Suppressor macrophage (primary cell): ENCODE measurements at regions not wholly inside any gene's neighbourhood (a gene's known extent, or its start where the extent isn't known, plus 50 kb on each side); places are given as distances from the start of the nearest gene placed in this dataset.
A peak's percentile ranks its signal among the peaks of the same experiment; 100 is the strongest.

ENCODE experiments used
- DNase-seq, 4 experiments: peaks; one replicate each; pipeline ENCODE4 v3.0.0-alpha.2; 2020 to 2022

DNA sequence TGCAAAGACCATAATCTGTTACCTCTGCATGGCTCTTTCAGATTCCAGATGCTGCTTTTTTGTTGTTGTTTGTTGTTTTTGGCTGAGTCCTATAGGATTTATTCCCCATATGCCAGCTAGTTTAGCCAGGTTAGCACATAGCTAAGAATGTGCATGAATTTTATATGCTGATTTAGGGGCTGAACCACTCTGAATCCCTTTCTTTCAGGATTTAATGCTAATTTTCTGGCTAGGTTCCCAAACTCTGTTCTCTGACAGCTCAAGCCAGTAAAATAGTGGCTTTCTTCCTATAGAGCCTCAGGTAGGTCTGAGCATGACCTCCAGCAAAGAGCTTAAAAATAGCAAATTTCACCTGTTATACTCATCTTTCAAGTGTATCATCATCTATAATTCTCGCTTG lies 521.4 kb downstream of the CAAP1 start:
- no peak for DNase-seq

GRCh38 chr9:26369093-26369492 lies 523.5 kb downstream of the CAAP1 start:
- no peak for DNase-seq

GRCh38 chr9:26368241-26368640 lies 524.4 kb downstream of the CAAP1 start:
- DNase-seq = no peak

DNA sequence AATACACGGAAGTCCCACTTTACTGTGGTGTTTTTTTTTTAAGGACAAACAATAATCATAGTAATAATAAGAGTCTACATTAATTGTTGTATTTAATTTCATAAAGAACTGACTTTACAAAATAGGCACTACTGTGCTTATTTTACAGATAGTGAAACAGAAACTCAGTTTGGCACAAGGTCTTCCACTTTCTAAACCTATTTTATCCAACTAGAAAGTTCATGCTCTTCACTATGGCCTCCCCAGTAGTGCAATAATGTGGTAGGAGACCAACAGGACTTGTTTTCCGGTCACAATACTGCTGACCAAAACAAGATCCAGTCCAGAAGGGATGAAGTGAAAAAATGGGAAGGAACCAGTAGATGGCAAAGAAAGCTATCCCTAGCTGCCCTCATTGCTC lies 531.6 kb downstream of the CAAP1 start:
- DNase-seq = no peak

- no peak for DNase-seq
These were observed 533.8 kb downstream of the CAAP1 start for GRCh38 chr9:26358836-26359235.

DNA sequence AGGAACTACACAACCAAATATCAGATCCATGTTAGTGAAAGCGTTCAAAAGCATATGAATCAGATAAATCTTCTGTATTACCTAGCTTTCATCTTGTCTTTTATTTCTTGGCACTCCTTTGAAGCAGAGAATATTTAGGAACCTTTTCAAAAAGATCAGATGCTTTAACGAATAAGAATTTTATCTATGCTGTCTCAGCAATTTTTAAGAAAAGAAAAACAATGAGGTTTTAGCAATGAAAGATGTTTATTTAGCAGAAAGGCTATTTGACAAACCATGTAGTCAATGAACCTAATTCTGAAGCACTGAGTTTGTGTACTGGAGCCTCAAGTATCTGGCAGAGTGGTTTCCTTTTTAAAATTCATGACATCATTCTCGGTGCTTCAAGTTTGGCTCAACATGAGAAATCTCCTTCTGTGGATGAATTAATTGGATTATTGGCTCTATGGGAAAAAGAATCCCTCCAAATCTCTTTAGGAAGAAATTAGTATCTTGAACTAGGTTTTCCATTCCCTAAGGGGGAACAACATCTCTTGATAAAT lies 534.7 kb downstream of the CAAP1 start:
- no peak for DNase-seq

DNA sequence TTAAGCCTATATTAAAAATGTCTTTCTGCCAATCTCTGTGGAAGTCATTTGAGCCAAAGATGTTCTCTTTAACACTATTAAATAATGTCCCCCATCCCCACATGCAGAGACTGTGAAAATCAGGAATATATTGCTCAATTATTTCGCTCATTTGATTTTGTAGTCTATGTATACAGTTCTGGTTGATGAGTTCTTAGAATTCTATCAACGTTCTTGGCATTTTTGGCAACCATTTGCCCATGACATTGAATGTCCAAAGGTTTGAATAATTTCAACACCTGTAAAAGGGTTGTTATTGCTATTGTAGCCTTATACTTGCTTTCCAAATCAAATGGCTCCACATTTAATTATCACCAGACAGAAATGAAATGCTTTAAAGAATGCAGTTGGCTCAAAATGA lies 536.1 kb downstream of the CAAP1 start:
- DNase-seq = no peak

GRCh38 chr9:26346942-26347477 lies 545.6 kb downstream of the CAAP1 start:
- DNase-seq = no peak

DNA sequence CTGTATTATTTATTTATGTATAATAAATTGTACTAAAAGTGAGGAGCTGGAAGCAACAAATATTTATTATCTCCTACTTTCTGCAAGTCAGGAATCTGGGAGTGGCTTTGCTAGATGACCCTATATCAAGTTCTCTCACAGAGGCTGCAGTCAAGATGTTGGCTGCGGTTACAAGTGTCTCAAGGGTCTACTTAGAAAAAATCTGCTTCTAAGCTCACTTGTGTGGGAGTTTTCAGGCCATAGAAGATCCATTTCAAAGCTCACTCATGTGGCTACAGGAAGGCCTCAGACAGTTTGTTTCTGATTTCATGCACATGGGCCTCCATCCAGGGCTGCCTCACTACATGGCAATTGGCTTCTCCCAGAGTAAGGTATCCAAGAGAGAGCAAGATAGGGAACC lies 551.1 kb downstream of the CAAP1 start:
- DNase-seq = no peak

DNA sequence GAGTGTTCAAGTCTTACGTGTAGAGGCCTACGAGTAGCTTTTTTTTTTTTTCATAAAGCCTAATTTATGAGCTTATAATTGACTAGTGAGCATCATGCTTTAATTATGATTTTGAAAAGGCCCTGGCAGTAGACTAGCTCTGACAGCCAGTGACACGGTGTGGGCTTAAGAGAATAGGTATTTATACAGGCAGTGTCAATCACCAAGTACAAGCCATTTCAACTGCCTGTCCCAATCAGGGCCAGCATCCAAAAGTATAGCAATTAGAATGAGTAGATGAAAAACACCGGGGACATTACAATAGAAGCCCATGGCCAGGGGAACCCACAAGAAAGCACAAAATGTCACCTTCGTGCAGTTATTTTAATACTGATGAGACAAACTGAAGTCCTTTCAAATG lies 552.8 kb downstream of the CAAP1 start:
- DNase-seq = no peak

DNA sequence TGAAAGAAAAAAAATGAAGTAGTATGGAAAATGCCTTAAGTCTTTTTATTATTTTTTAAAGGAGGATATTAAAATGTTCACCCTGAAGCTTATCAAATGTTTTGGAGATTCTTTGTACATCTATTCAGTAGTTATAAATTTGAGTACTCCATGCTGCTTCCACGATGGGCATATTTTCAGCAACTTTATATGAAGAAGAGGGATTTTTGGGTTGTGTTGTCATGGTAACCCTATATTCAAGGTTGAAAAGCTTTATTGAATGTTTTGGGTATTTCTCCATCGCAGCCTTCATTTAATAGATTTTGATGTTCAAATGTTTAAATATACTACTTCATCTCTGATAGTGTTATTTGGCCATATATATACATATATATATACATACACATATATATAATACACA lies 557.5 kb downstream of the CAAP1 start:
- no peak for DNase-seq

GRCh38 chr9:26334706-26335105 lies 557.9 kb downstream of the CAAP1 start:
- no peak for DNase-seq

GRCh38 chr9:26331223-26331622 lies 561.4 kb downstream of the CAAP1 start:
- no peak for DNase-seq

GRCh38 chr9:26329974-26330373 lies 562.6 kb downstream of the CAAP1 start:
- no peak for DNase-seq

DNA sequence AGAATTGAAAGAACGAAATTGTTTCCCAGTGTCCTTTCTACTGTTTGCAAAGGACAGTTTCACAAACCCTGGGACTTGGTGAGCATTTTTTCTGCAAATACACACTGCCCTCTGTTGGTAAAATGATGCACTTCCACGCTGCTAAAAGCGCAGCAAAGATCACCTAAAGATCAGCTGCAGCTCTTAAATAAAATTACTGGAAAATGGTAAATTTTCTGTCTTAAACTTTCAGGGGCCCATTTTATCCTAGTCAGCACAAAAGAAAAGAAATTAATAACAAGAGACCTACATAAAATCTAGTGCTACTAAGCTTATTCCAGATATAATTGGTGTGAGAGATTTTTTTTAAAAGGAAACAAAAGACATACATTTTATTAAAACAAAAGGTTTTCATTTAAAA lies 566.0 kb downstream of the CAAP1 start:
- DNase-seq = peak; percentile 40 to 47 (median 43)

GRCh38 chr9:26325444-26325829 lies 567.2 kb downstream of the CAAP1 start:
- DNase-seq = no peak

DNA sequence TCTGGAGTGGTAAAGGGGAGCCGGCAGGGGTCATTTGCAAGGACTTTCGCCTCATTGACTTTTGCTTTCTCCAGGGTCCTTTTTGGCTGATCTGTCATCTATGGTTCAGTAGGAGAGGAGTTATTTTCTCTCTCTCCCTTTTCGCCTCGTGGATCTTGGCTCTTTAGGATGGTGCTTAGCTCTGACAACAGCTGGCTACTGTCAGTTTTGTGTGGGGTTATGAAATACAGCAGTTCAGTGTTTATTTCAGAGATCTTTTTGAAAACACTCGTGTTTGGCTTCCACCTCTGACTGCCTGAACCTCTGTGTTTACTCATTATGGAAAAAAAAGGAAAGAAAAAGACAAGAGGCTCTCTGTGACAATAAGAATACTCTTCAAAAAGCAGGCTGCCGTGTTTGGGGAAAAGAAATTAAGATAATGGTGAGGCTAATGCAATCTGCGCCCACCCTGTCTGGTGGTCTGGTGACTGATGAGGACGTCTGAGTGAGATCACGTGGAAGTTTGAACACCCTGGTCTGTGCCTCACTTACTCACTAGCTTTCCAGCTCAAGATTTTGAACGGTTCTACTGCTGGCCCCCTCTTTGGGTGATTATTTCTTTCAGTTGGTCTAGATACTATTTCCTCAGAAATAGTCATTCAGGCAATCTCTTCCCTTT lies 567.7 kb downstream of the CAAP1 start:
- DNase-seq = no peak

DNA sequence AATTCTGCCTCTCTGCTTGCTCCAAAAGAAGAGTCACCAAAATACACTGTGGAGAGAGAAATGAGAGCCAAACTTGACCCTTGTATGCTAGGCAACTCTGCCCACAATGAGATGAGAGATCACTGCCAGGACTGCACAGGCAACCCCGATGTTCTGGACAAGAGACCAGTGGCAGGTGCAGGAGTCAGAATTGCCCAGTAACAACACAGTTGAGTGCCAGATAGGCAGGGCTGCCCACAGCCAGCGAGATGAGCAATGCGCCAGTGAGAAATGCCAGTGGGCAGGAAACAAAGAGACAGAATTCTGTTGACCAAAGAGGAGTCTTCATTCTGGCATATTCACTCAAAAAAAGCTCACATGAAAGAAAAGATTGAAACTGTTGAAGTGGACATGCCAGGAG lies 570.7 kb downstream of the CAAP1 start:
- no peak for DNase-seq

- no peak for DNase-seq
These were observed 572.7 kb downstream of the CAAP1 start for GRCh38 chr9:26319859-26320258.

GRCh38 chr9:26313108-26313507 lies 579.5 kb downstream of the CAAP1 start:
- no peak for DNase-seq

- no peak for DNase-seq
These were observed 581.1 kb downstream of the CAAP1 start for GRCh38 chr9:26311463-26311995.

DNA sequence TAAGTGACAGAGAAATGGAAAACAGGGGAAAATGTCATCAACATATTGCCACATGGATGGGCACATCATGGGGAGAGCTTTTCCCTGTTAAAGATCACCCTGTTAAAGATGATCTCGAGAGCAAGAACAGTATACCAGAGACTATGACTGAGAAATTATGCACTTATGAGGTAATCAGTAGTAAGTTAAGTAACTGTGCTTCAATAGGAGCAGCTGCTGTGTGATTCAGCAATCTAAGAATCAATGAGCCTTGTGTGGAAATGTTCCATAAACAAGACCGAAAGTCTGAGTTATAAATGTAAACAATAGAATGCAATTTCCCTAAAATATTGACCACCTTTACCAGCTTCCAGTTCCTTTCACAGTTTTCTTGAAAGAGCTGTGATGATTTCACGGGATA lies 582.3 kb downstream of the CAAP1 start:
- DNase-seq = no peak

DNA sequence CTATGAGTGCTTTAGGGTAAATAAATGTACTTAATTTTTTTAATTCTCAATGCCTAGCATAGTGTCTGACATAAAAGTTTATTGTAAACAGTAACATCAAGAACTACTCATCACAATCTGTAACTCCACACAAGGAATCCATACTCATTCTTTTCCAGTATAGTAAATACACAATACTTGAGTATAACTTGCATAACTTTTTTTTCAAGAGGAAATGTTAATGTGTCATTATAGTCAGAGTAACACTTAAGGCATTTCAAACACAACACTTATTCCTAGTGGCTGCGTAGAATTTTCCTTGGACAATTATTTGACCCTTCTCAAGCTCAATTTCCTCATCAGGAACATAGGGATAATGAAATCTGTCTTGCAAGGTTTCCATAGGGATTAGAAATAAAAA lies 584.3 kb downstream of the CAAP1 start:
- no peak for DNase-seq

DNA sequence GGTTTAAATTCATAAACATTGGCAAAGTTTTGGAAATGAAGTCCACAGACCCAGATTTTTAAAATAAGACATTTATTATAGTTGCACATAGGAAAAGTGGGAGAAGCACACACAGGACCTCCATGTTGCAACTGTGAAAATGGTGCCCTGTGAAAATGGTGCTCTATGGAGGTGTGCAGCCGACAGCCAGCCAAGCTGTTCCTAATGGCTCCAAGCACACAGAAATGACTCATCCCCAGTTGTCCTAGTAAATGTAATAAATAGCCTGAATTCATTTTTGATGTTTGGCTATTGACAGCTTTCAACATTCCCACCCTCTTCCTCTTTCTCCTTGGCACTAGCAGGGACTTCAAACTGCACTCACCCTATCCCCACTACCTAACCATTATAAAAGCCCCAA lies 590.9 kb downstream of the CAAP1 start:
- no peak for DNase-seq

GRCh38 chr9:26301046-26301445 lies 591.6 kb downstream of the CAAP1 start:
- no peak for DNase-seq
